ENCODE measurements at regions not wholly inside any gene's neighbourhood (a gene's known extent, or its start where the extent isn't known, plus 50 kb on each side); places are given as distances from the start of the nearest gene placed in this dataset.
"Not testable (repeated sequence)": the region's sequence is repeated elsewhere in the genome, so short reads cannot be mapped to it uniquely, and the experiment has no call there.

DNA sequence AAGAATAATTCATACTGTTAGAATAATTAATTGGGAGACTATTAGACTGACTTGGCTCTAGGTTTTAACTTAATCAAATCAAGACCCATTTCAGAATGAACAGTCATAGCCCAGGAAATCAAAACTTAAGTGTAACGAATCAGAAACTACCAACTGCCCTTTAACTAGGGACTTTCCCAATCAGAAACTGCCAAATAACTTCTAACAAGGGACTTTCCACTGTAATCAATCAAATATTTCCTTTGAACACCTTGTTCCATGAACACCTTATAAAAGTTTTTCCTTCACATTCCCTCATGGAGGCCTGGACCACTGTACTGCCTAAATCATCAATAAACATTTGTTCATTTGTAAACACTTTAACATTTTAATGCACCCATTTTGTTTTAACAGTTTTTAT is 1054.7 kb upstream of the TMPRSS15 start:
- DNase-seq: no peak

DNA sequence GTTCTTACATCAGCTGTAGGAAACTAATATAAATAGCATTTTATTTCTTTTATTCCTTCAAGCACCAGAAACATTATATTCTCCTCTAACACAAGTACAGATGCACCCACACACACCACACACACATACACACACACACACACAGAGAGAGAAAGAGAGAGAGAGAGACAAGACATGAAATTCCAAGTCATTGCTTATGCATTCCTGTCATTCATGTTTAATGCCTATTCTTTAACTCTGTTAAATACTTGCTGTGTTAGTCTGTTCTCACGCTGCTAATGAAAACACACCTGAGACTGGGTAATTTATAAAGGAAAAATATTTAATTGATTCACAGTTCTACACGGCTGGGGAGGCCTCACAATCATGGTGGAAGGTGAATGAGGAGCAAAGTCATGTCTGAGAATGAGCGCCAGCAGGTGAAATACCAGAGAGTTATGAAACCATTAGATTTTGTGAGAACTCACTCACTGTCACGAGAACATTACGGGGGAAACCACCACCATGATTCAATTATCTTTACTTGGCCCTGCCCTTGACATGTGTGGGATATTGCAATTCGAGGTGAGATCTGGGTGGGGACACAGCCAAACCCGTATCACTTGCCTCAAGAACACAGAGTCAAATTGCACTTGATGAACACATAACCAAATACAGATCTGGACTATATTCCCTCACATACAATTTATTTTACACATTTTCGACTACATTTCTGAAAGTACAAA is 1058.1 kb upstream of the TMPRSS15 start:
- DNase-seq: no peak

DNA sequence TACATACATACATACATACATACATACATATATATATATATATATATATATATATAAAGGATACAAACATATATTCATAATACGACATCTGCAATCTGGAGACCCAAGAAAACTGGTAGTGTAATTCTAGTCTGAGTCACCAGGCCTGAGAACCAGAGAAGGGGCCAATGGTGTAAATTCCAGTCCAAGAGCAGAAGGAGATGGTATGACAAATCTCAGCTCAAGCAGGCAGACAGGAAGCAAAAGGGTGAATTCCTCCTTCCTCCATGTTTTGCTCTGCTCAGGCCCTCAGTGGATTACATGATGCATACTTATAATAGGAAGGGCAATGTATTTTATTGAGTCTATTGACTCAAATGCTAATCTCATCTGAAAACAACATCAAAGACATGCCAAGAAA is 1060.4 kb upstream of the TMPRSS15 start:
- no peak for DNase-seq

DNA sequence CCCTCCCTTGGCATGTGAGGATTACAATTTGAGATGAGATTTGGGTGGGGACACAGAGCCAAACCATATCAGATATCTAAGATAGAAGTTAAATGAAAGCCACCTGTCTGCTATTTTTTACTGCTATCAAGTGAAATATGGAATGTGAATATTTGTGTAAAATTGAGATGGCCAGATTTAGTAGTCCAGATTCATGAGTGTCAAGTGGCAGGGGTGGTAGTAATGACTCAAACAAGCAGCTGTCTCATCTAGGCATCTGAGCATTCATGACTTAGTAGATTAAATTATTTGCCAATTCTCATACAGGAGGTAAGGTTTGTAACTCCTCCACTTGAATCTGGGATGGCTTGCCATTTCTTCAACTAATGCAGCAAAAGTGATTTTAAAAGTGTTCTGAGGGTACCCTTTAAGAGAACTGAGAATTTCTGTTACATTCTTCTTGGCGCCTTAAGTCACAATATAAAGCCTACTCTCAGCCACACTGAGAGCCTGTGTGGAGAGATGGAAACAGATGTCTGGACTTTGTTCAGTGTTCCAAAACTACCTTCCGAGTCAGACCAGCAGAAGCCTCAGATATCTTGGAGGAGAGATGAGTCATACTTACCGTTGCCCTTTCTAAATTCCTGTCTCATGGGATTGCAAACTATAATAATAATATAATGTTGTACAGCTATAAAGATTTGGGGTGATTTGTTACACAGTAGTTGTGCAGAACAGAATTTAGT is 1065.6 kb upstream of the TMPRSS15 start:
- no peak for DNase-seq

DNA sequence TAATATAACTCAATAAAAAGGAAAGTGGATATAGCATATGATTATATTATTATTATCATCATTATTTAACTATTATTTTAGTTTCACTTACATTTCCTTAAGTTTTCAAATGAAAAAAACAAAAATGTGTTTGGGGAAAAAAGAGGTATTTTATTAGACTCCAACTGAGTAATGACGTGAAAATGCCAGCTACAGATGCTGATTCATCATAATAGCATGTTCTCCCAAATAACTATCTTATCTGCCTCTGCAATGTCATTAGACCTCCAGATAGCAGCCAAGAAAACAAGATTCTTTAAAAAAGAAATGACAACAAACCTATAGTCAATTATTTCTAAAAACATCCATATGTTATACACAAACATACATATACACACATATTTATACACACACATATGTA is 1071.9 kb upstream of the TMPRSS15 start:
- no peak for DNase-seq

DNA sequence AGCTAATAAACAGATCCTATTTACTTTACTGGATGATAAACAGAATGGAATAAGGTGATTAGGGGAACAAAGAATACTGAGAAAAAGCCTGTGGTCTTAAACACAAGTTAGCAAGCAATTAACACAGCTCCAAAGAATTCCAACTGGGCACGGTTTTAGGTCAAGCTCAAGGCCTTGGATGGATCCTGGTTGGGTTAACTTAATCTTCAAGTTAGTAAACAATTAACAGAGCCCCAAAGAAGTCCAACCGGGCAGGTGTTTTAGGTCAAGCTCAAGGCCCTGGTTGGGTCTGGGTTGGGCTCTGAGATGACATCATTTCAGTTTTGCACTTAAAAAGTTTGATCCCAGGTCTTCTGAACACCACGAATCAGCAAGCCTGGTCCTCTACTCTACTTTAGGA is 1086.3 kb upstream of the TMPRSS15 start:
- DNase-seq: no peak

DNA sequence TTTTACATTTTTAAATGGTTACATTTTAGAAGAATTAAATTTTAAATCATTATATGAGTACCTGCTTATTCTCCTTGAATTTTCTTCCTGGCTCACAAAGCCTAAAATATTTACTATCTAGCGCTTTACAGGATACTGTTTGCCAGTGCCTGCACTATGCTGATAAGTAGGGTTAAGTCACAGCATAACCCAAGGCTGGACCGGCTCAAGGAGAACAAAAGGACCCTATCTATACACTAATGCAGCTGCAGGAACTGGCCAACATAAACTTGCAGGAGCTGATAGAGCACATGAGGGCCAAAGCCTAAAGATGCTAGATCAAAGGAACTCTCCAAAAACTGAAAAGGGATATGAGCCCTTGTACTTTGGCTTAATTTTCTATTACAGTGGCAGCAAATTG is 1086.9 kb upstream of the TMPRSS15 start:
- no peak for DNase-seq

DNA sequence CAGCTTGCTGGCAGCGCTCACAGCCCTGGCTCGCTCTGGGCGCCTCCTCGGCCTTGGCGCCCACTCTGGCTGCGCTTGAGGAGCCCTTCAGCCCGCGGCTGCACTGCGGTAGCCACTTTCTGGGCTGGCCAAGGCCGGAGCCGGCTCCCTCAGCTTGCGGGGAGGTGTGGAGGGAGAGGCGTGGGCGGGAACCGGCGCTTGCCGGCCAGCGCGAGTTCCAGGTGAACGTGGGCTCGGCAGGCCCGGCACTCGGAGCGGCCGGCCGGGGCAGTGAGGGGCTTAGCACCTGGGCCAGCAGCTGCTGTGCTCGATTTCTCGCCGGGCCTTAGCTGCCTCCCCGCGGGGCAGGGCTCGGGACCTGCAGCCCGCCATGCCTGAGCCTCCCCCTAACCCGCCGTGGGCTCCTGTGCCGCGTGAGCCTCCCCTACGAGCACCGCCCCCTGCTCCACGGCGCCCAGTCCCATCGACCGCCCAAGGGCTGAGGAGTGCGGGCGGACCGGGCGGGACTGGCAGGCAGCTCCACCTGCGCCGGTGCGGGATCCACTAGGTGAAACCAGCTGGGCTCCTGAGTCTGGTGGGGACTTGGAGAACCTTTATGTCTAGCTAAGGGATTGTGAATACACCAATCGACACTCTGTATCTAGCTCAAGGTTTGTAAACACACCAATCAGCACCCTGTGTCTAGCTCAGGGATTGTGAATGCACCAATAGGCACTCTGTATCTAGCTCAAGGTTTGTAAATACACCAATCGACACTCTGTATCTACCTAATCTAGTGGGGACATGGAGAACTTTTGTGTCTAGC is 1090.1 kb upstream of the TMPRSS15 start:
- not testable (repeated sequence) for DNase-seq

DNA sequence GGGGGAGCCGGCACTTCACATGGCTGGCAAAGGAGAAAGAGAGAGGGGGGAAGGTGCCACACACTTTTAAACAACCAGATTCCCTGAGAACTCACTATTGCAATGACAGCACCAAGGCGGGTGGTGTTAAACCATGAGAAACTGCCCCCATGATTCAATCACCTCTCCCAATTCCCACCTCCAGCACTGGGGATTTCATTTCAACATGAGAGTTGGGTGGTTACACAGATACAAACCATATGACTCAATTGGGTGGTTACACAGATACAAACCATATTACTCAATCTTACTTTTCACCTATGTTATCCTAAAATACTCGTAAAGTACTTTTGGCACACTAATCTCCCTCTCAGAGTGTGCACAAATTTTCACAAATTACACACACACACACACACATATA is 1097.5 kb upstream of the TMPRSS15 start:
- DNase-seq: no peak

DNA sequence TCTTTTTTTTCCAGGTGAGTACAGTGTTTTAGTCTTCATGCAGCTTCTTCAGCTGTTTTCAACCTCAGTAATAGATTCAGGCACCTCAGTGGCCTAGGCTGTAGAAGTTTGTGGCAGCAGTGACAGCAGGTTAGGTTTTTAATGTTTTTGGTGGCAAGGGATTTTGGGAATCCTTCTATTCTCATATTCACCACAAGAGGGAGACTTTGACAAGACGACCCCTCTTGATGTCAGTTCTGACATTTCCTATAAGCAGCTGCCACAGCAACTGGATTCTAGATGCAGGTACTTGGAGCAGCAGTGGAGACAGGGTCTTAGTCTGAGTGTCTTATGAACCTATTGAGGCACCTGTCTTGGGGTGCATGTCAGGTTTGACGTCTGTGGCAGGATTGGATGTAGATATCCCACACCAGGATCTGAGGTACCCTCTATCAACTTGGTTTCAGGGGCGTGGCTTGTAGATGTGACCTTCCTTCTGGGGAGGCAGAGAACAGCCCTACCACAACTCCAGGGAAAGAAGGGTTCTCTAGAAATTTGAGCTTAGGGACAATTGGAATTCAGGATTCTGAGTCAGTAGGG is 1104.2 kb upstream of the TMPRSS15 start:
- DNase-seq: no peak

DNA sequence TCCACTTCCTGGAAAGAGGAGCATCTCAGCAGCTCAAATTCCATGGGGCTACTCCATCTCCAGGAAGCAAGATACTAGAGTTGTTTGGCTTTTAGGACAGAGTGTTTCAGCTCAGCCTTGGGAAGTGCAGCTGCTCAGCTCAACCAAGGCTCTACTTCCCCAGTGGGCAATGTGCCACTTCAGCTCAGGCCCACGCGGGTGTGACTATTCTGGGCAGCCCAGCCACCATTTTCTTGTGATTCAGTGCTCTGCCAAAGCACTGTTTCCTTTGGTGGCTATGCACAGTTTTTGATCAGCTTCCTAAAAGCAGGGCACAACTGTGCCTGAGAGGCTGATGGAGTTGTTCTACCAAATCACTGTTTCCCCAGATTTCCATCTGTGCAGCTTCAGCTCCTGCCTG is 1104.9 kb upstream of the TMPRSS15 start:
- DNase-seq: no peak

DNA sequence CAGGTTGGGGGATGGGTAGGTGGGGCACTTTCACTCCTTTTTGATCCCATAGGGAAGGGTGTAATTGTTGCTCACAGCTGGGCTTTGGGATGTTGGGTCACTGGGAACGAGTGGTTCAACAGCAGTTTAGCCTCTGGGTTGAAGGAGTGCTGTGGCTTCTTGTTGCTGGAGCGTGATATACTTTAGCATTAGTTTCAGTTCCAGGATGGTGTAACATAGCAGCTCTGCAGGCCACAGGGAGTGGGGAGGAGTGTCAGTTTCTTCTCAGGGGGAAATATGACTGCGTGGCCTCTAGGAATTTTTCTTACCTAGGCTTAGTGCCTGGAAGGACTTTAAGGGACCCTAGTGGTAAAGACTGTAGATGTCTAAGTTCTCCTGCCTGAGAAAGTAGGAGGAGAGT is 1105.3 kb upstream of the TMPRSS15 start:
- DNase-seq: no peak

DNA sequence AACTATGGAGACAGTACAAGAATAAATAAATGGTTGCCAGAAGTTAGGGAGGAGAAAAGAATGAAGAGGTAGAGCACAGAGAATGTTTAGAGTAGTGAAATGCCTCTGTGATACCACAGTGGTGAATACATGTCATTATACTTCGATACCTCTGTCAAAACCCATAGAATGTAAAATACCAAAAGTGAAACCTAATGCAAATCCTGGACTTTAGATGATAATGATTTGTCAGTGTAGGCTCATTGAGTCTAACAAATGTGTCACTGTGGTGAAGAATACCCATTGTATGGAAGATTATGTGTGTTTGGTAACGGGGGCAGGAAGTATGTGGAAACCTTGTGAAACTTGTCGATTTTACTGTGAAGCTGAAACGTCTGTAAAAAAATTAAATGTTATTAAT is 1106.5 kb upstream of the TMPRSS15 start:
- no peak for DNase-seq

DNA sequence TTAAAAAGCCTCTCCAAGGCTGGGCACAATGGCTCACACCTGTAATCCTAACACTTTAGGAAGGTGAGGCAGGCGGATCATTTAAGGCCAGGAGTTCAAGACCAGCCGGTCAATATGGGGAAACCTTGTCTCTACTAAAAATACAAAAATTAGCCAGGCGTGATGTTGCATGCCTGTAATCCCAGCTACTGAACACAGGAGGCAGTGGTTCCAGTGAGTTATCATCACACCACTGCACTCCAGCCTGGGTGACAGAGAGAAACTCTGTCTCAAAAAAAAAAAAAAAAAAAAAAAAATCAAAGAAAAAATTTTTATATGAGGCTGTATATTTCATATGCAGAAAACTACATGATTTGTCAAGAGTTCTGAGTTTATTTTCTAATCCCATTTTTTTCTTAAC is 1107.1 kb upstream of the TMPRSS15 start:
- no peak for DNase-seq

DNA sequence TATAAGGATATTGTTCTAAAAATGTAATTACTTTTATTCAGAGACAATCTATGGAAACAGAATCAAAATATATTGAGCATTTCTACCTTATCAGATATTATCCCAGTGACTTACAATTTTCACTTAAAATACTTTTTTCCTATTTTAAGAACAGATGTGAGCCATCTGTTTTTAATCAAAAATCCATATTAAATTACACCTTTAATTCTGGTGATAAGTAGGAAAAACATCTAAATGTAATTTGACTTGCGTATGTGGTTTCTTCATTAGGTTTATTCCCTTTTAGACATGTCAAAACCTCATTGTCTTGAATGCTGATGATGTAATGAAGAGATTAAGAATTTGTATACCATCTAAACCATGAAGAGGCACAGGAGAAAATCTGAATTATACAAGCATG is 1118.8 kb upstream of the TMPRSS15 start:
- no peak for DNase-seq

DNA sequence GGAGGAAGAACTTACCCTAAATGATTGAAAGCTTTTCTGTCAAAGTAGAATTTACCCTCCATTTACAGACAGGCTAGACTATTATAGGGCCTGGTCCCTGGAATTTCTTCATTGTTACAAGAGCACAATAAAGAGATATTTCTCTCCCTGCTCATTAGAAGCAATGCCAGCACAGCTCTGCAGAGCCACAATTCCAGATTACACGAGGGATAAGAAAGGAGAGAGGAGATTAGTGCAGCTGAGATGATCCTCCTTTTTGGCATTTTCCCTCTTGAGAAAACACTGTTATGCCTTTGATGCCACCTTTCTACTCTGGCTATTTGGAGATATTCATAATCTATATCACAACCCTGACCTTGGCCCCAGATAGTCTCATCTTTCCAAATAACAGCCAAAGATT is 1119.5 kb upstream of the TMPRSS15 start:
- no peak for DNase-seq

DNA sequence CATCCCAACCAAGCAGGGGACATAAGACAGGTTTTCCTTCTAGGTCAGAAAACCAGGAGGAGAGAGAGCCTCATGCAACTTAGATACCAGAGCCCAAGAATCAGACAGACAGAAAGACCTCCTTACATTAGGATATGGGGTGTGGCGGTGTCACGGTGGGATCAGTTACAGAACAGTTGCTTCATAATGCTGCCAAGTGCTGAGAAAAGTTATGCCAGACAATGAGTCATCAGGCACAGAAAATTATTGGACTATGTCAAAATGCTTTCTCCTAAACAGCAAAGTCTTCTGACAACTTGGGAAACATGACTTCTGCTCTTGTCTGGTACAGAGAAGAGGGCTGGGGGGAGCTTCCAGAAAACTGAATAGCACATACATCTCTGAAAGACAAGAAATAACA is 1120.2 kb upstream of the TMPRSS15 start:
- no peak for DNase-seq

DNA sequence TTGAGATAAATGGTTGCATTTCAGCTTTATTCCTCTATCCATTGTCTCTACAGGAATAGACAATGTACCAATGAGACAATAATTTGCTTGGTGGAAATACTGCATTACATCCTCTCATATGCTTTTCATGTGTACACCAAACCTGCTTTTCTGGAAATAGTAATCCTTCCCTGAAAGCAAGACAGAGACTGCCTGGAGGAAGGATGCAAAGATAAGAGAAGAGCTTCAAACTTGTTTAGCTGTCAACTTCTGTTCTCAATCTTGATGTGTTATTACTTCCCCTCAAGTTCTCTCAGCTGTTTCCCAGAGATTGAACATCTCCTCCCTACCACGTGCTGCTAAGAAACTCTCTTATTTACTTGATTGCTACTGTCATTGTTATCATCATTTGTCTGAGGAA is 1125.4 kb upstream of the TMPRSS15 start:
- DNase-seq: no peak

DNA sequence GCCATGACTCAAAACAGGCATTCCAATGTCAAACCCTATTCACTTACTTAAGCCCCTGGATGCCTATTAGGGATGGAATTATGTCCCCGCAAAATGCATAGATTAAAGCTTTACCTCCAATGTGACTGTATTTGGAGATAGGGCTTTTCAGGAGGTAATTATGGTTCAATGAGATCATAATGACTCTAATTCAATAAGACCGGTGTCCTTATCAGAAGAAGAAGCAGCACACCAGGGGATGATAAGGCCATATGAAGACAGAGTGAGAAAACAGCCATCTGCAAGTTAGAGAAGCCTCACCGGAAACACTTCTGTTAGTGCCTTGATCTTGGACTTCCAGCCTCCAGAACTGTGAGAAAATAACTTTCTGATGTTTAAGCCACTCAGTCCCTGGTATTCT is 1131.8 kb upstream of the TMPRSS15 start:
- no peak for DNase-seq

DNA sequence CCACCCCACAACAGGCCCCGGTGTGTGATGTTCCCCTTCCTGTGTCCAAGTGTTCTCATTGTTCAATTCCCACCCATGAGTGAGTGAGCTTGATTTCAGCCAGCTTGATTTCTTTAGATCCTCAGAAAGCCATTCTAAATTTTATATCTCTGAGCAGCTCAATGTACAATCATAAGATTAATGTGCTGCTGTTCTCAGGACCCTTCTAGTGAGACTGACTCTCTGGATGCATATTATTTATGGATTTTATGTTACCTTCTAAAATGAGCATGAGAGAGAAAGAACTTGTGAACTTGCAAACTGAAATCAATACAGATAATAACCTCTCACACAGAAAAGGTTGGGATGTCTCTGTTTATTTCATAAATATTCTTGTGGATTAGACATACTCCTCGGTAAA is 1133.5 kb upstream of the TMPRSS15 start:
- DNase-seq: no peak

DNA sequence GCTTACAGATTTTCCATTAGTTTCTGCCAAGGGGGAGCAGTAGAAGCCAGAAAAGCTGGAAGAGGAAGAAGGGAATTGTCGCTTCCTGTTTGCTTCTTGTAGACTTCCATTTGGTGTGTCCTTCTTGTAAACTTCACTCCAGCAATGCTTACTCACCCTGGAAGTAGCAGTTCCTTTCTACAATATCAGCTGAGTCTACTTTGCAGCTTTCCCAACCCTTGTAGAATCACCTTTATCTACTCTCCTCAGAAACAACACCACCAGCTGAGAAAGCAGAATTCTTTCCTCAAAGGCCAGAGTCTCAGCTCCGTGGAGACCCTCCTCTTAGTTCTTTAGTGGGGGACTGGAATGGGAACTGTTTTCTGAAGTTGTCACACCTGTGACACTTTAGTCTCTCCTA is 1136.7 kb upstream of the TMPRSS15 start:
- DNase-seq: no peak

DNA sequence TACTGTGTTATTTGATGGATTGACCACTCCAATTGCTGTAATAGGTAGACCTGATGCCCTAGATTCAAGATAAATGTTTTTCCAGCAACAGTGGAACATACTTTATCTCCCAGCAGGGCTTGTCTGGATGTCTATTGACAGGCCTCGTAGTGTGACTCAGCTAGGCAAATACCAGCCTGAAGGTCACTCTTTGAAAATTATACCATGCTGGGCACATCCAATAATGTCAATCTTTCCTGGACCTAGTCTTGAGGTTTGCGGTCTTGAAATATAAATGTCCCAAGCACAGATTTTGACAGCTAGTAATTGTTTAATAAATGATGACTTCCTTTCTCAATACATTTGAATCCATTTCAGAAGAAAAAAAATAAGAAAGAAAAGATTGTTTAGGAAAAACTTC is 1138.0 kb upstream of the TMPRSS15 start:
- no peak for DNase-seq

DNA sequence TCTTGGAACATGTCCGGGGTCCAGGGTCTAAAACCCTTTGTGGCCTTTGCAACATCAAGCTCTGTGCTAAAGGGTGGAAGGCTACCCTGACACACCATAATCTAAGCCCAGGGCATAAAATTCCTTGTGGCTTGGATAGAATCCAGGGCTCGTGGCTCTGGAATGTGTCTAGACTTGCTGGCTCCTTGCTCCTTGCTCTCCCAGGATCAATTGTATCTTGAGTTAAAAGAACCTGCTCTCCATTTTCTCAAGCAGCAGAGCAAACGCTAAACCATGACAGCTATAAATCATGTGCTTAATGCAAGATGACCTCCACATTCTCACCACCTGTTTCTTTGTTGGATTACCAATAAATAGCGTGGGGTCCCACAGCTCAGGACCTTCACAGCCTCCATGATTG is 1140.9 kb upstream of the TMPRSS15 start:
- DNase-seq: not testable (repeated sequence)
